Testis (tissue), 2 donors: ENCODE measurements at regions not wholly inside any gene's neighbourhood (a gene's known extent, or its start where the extent isn't known, plus 50 kb on each side); places are given as distances from the start of the nearest gene placed in this dataset.

ENCODE experiments used
- CTCF ChIP-seq, 3 experiments: fragments of 450-650 bp in 2 of 3; fragments of 200-600 bp in 1 of 3; sonication (generic) in 1 of 3; IDR thresholded peaks; one replicate each; pipeline ENCODE4 v1.5.1; 2016 to 2019; ENCODE audit warnings: antibody characterized with exemption in 3 of 3, mild to moderate bottlenecking in 2 of 3, moderate library complexity in 1 of 3
- POLR2A ChIP-seq: fragments of 450-650 bp; IDR thresholded peaks from one replicate; pipeline ENCODE4 v1.6.1; 2017; ENCODE audit warnings: antibody characterized with exemption, mild to moderate bottlenecking, moderate library complexity

GRCh38 chr6:4586469-4586859 is 189.7 kb upstream of the CDYL start:
- TF ChIP-seq CTCF (IDR thresholded peaks at IDR 0.05) = no peak
- TF ChIP-seq POLR2A = no peak
